ENCODE measurements at regions not wholly inside any gene's neighbourhood (a gene's known extent, or its start where the extent isn't known, plus 50 kb on each side); places are given as distances from the start of the nearest gene placed in this dataset.

DNA sequence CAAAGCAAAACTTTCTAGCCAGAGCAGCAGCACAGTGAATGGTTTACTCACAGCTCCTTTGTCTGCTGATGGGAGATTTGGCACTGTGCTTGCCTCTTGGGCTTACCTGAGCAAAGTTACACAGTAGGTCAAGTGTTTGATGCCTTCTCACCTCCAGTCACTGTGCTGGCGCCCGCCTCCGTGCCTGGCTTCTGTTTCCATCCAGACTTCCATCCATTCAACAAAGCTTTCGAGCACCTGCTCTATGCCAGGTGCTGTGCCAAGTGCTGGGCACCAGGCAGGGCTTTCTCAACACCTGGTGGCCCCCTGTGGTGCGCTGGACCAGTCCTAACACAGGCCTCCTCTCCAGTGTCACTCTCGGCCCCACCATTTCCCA, 199.2 kb upstream of the EEA1 start:
- peak in 1 of 2 donors; percentile 21 for DNase-seq
- 62 to 70% methylated on average over 6 of the region's 6 CpGs for WGBS, 2 donors
- peak overlapping the region in 1 of 10 donors; percentile 2 for H3K4me3 ChIP-seq
- H3K4me1 ChIP-seq, result peaks cover 2 to 43% (median 12%) of the 10 kb centered on the region in 9 donors
- no peaks in the 10 kb centered on the region for H3K9me3 ChIP-seq
- no peaks in the 10 kb centered on the region for H3K27me3 ChIP-seq
- no peak for TF ChIP-seq CTCF (IDR thresholded peaks at IDR 0.05)
- intact Hi-C loops (cut with DNase I), result loop anchor here in 5 of 10 donors (2.0 to 10.0 kb wide), 9 partner anchors 48 to 256 kb away; partner anchors contain the start of gene NUDT4 (in 3 of the 5)
- peak overlapping the region; percentile 66 to 89 (median 78) for H3K27ac ChIP-seq
- H3K36me3 ChIP-seq, result no peaks in the 10 kb centered on the region
- ATAC-seq, result peak in 6 of 8 donors; percentile 1 to 23 (median 4)

- 55% methylated on average over 4 of the region's 4 CpGs for WGBS, 2 donors
- Histone ChIP-seq H3K4me1 (peaks cover 2 to 49% (median 21%) of the 10 kb centered on the region in 9 donors), H3K27ac (peak overlapping the region in 4 of 10 donors; percentile 9 to 37 (median 17)), H3K27me3 (no peaks in the 10 kb centered on the region), H3K4me3 (no peak overlapping the region), H3K9me3 (no peaks in the 10 kb centered on the region), H3K36me3 (no peaks in the 10 kb centered on the region)
- DNase-seq (no peak), ATAC-seq (no peak)
- intact Hi-C loops (cut with DNase I), result loop anchor here in 2 of 10 donors (2.0 to 10.0 kb wide), 2 partner anchors 18 to 244 kb away; partner anchors contain the start of gene NUDT4 (in 1 of the 2)
- TF ChIP-seq CTCF (IDR thresholded peaks at IDR 0.05), result no peak
Observed at GRCh38 chr12:93130366-93131054, 201.4 kb upstream of the EEA1 start.

DNA sequence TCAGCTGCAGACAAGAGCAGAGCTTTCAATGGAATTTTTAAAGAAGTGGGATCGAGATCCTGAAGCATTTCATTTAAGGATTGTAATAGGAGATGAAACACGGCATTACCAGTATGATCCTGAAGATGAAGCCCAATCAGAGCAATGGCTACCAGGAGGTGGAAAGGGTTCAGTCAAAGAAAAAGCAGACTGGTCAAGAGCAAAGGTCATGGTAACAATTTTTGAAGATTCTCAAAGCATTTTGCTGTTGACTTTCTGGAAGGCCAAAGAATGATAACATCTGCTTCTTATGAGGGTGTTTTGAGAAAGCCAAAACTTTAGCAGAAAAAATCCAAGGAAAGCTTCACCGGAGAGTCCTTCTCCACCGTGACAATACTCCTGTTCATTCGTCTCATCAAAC, 204.3 kb upstream of the EEA1 start:
- Histone ChIP-seq H3K4me3 (no peak overlapping the region), H3K27me3 (no peaks in the 10 kb centered on the region), H3K4me1 (peaks cover 0 to 56% (median 30%) of the 10 kb centered on the region in 9 donors), H3K27ac (no peak overlapping the region), H3K36me3 (no peaks in the 10 kb centered on the region), H3K9me3 (no peaks in the 10 kb centered on the region)
- no peak for TF ChIP-seq CTCF (IDR thresholded peaks at IDR 0.05)
- DNase-seq (no peak), ATAC-seq (no peak)
- intact Hi-C loops (cut with DNase I), result loop anchor here in 1 of 10 donors (10.0 kb wide), 1 partner anchor 241 kb away; the partner anchor contains the start of gene NUDT4
- whole genome bisulfite sequencing, 2 donors, result 96 to 97% methylated on average over 5 of the region's 5 CpGs

GRCh38 chr12:93134175-93134890, 205.2 kb upstream of the EEA1 start:
- Histone ChIP-seq H3K4me3 (no peak overlapping the region), H3K4me1 (peaks cover 0 to 64% (median 30%) of the 10 kb centered on the region in 9 donors), H3K36me3 (no peaks in the 10 kb centered on the region), H3K27ac (peak overlapping the region in 2 of 10 donors; percentile 51 to 70), H3K9me3 (no peaks in the 10 kb centered on the region), H3K27me3 (no peaks in the 10 kb centered on the region)
- TF ChIP-seq CTCF (IDR thresholded peaks at IDR 0.05), result no peak
- intact Hi-C loops (cut with DNase I), result loop anchor here in 1 of 10 donors (10.0 kb wide), 1 partner anchor 240 kb away; the partner anchor contains the start of gene NUDT4
- WGBS, 2 donors, result 80 to 88% methylated on average over 6 of the region's 6 CpGs
- DNase-seq, result no peak
- ATAC-seq, result no peak

All from heart right ventricle (tissue), 16 donors.